ENCODE measurements at regions not wholly inside any gene's neighbourhood (a gene's known extent, or its start where the extent isn't known, plus 50 kb on each side); places are given as distances from the start of the nearest gene placed in this dataset.

- Histone ChIP-seq H3K27me3 (ENCODE audit: control insufficient read depth in 1 of 2, insufficient read depth in 2 of 2, low read length in 2 of 2) (no peaks in the 10 kb centered on the region), H3K36me3 (ENCODE audit: insufficient read depth, low read length) (no peaks in the 10 kb centered on the region), H3K4me3 (ENCODE audit: low read length) (no peak overlapping the region), H3K4me1 (ENCODE audit: insufficient read depth, low read length) (no peaks in the 10 kb centered on the region), H3K27ac (ENCODE audit: low read depth in 1 of 2, low read length in 2 of 2) (no peak overlapping the region), H3K9me3 (ENCODE audit: control insufficient read depth in 1 of 2, insufficient read depth in 1 of 2, low read length in 2 of 2) (peaks cover 0 to 20% of the 10 kb centered on the region in 2 experiments)
- CTCF ChIA-PET = no interaction called here
- no peaks in the 10 kb centered on the region for H3K9me3 Mint-ChIP-seq
- POLR2A ChIA-PET = no interaction called here
- TF ChIP-seq CTCF (IDR thresholded peaks at IDR 0.05) = no peak
- ATAC-seq (ENCODE audit: poor library complexity) = no peak
- H3K4me1 Mint-ChIP-seq (ENCODE audit: low read depth) = no peaks in the 10 kb centered on the region
- no peaks in the 10 kb centered on the region for H3K36me3 Mint-ChIP-seq (ENCODE audit: low read depth)
- intact Hi-C loops (cut with DNase I, micrococcal nuclease) = no loop called here
- H3K27me3 Mint-ChIP-seq = peaks cover 10% of the 10 kb centered on the region
- no peak overlapping the region for H3K27ac Mint-ChIP-seq
- H3K4me3 Mint-ChIP-seq = no peak overlapping the region
- DNase-seq = no peak
Measured at GRCh38 chr13:111663953-111664421, 343.5 kb downstream of the TEX29 start.

GRCh38 chr13:111664696-111665095 lies 344.3 kb downstream of the TEX29 start:
- Histone ChIP-seq H3K4me3 (ENCODE audit: low read length) (no peak overlapping the region), H3K4me1 (ENCODE audit: insufficient read depth, low read length) (no peaks in the 10 kb centered on the region), H3K27me3 (ENCODE audit: control insufficient read depth in 1 of 2, insufficient read depth in 2 of 2, low read length in 2 of 2) (no peaks in the 10 kb centered on the region), H3K36me3 (ENCODE audit: insufficient read depth, low read length) (no peaks in the 10 kb centered on the region), H3K27ac (ENCODE audit: low read depth in 1 of 2, low read length in 2 of 2) (no peak overlapping the region), H3K9me3 (ENCODE audit: control insufficient read depth in 1 of 2, insufficient read depth in 1 of 2, low read length in 2 of 2) (peaks cover 0 to 20% of the 10 kb centered on the region in 2 experiments)
- H3K36me3 Mint-ChIP-seq (ENCODE audit: low read depth) = no peaks in the 10 kb centered on the region
- DNase-seq = no peak
- ChIA-PET CTCF (no interaction called here), POLR2A (no interaction called here)
- no peak for ATAC-seq (ENCODE audit: poor library complexity)
- H3K27ac Mint-ChIP-seq = no peak overlapping the region
- TF ChIP-seq CTCF (IDR thresholded peaks at IDR 0.05) = no peak
- no peak overlapping the region for H3K4me3 Mint-ChIP-seq
- intact Hi-C loops (cut with DNase I, micrococcal nuclease) = no loop called here
- H3K9me3 Mint-ChIP-seq = no peaks in the 10 kb centered on the region
- no peaks in the 10 kb centered on the region for H3K4me1 Mint-ChIP-seq (ENCODE audit: low read depth)
- peaks cover 9% of the 10 kb centered on the region for H3K27me3 Mint-ChIP-seq

GRCh38 chr13:111665691-111666095 lies 345.3 kb downstream of the TEX29 start:
- Histone ChIP-seq H3K36me3 (ENCODE audit: insufficient read depth, low read length) (no peaks in the 10 kb centered on the region), H3K4me3 (ENCODE audit: low read length) (no peak overlapping the region), H3K27ac (ENCODE audit: low read depth in 1 of 2, low read length in 2 of 2) (no peak overlapping the region), H3K4me1 (ENCODE audit: insufficient read depth, low read length) (no peaks in the 10 kb centered on the region), H3K9me3 (ENCODE audit: control insufficient read depth in 1 of 2, insufficient read depth in 1 of 2, low read length in 2 of 2) (peaks cover 0 to 20% of the 10 kb centered on the region in 2 experiments), H3K27me3 (ENCODE audit: control insufficient read depth in 1 of 2, insufficient read depth in 2 of 2, low read length in 2 of 2) (no peaks in the 10 kb centered on the region)
- ATAC-seq (ENCODE audit: poor library complexity) (no peak), DNase-seq (no peak)
- TF ChIP-seq CTCF (IDR thresholded peaks at IDR 0.05) = no peak
- intact Hi-C loops (cut with DNase I, micrococcal nuclease) = no loop called here
- no peaks in the 10 kb centered on the region for H3K36me3 Mint-ChIP-seq (ENCODE audit: low read depth)
- H3K4me3 Mint-ChIP-seq = no peak overlapping the region
- POLR2A ChIA-PET = no interaction called here
- no peaks in the 10 kb centered on the region for H3K4me1 Mint-ChIP-seq (ENCODE audit: low read depth)
- H3K9me3 Mint-ChIP-seq = no peaks in the 10 kb centered on the region
- CTCF ChIA-PET = no interaction called here
- no peak overlapping the region for H3K27ac Mint-ChIP-seq
- H3K27me3 Mint-ChIP-seq = peaks cover 7% of the 10 kb centered on the region

Measured in CD4-positive, alpha-beta T cell (primary cell).